Small intestine (tissue), 7 donors: ENCODE measurements at regions not wholly inside any gene's neighbourhood (a gene's known extent, or its start where the extent isn't known, plus 50 kb on each side); places are given as distances from the start of the nearest gene placed in this dataset.
A peak's percentile ranks its signal among the peaks of the same experiment; 100 is the strongest.

ENCODE experiments used
- DNase-seq, 2 donors: peaks; one replicate each; pipeline versions ENCODE4 v3.0.0 to v3.0.0-alpha.2; 2013
- FAIRE-seq: peaks from 2 replicates; lab custom pipeline; 2012; peaks lifted over from hg19 to GRCh38; lab: Jason Lieb, UNC
- H3K27ac ChIP-seq, 3 donors: one replicate each; pipeline ENCODE4 v1.5.1; 2013; ENCODE audit warnings: low read length in 2 of 3, mild to moderate bottlenecking in 2 of 3, control low read depth in 1 of 3, inconsistent platforms in 1 of 3, low read depth in 1 of 3, moderate library complexity in 1 of 3
- H3K27me3 ChIP-seq, 3 donors: one replicate each; pipeline ENCODE4 v1.6.1; 2013; ENCODE audit warnings: low read length in 3 of 3, inconsistent platforms in 1 of 3; ENCODE audit not compliant: control insufficient read depth in 3 of 3, insufficient read depth in 3 of 3
- H3K36me3 ChIP-seq, 3 donors: one replicate each; pipeline ENCODE4 v1.6.1; 2013; ENCODE audit warnings: low read length in 3 of 3, inconsistent platforms in 1 of 3, low read depth in 1 of 3, mild to moderate bottlenecking in 1 of 3, moderate library complexity in 1 of 3; ENCODE audit not compliant: control insufficient read depth in 3 of 3, insufficient read depth in 2 of 3
- H3K4me1 ChIP-seq, 3 donors: one replicate each; pipeline ENCODE4 v1.6.1; 2013; ENCODE audit warnings: low read length in 2 of 3, inconsistent platforms in 1 of 3, low read depth in 1 of 3, mild to moderate bottlenecking in 1 of 3, moderate library complexity in 1 of 3; ENCODE audit not compliant: control insufficient read depth in 3 of 3, insufficient read depth in 2 of 3
- H3K4me3 ChIP-seq, 3 donors: one replicate each; pipeline ENCODE4 v1.5.1; 2013; ENCODE audit warnings: low read length in 3 of 3, control low read depth in 1 of 3, inconsistent platforms in 1 of 3, low read depth in 1 of 3, mild to moderate bottlenecking in 1 of 3, moderate library complexity in 1 of 3
- H3K9me3 ChIP-seq, 2 donors: one replicate each; pipeline ENCODE4 v1.6.1; 2013; ENCODE audit warnings: low read depth in 1 of 2, low read length in 1 of 2; ENCODE audit not compliant: control insufficient read depth in 2 of 2, insufficient read depth in 1 of 2
- WGBS, 3 donors: extraction: QIAGEN DNeasy Blood & Tissue Kit; methylation state at CpG; one replicate each; pipeline ENCODE4 v1.1.7; 2013; 5-methylcytosine and 5-hydroxymethylcytosine counted together
- donor health status: healthy with polysubstance abuse.
- donor health status: control.
- donor health status: control.
- donor health status: Bipolar disorder and iron deficiency.
- donor health status: healthy.

GRCh38 chr1:69220672-69221071, 347.1 kb upstream of the LRRC7 start:
- 77 to 96% (median 90%) methylated on average over 1 of the region's 1 CpG for WGBS, 3 donors
- Histone ChIP-seq H3K27ac (no peak overlapping the region), H3K9me3 (no peaks in the 10 kb centered on the region), H3K4me3 (no peak overlapping the region), H3K27me3 (no peaks in the 10 kb centered on the region), H3K36me3 (no peaks in the 10 kb centered on the region), H3K4me1 (no peaks in the 10 kb centered on the region)
- FAIRE-seq (peak; percentile 99), DNase-seq (no peak)

GRCh38 chr1:69221524-69221923, 346.2 kb upstream of the LRRC7 start:
- DNase-seq (no peak), FAIRE-seq (no peak)
- no peak overlapping the region for H3K27ac ChIP-seq
- no peak overlapping the region for H3K4me3 ChIP-seq
- WGBS, 3 donors, result 38 to 72% (median 50%) methylated on average over 1 of the region's 1 CpG
- H3K9me3 ChIP-seq, result no peaks in the 10 kb centered on the region
- H3K36me3 ChIP-seq, result no peaks in the 10 kb centered on the region
- H3K27me3 ChIP-seq, result no peaks in the 10 kb centered on the region
- no peaks in the 10 kb centered on the region for H3K4me1 ChIP-seq

GRCh38 chr1:69223156-69223555, 344.6 kb upstream of the LRRC7 start:
- Histone ChIP-seq H3K36me3 (no peaks in the 10 kb centered on the region), H3K27me3 (no peaks in the 10 kb centered on the region), H3K4me1 (no peaks in the 10 kb centered on the region), H3K9me3 (no peaks in the 10 kb centered on the region), H3K27ac (no peak overlapping the region), H3K4me3 (no peak overlapping the region)
- DNase-seq, result no peak
- 8 to 49% (median 19%) methylated on average over 1 of the region's 1 CpG for WGBS, 3 donors
- no peak for FAIRE-seq

GRCh38 chr1:69228501-69228900, 339.2 kb upstream of the LRRC7 start:
- FAIRE-seq (no peak), DNase-seq (no peak)
- H3K27ac ChIP-seq, result no peak overlapping the region
- 0 to 2% (median 0%) methylated on average over 1 of the region's 1 CpG for WGBS, 3 donors
- H3K9me3 ChIP-seq, result no peaks in the 10 kb centered on the region
- H3K4me1 ChIP-seq, result no peaks in the 10 kb centered on the region
- H3K27me3 ChIP-seq, result no peaks in the 10 kb centered on the region
- H3K4me3 ChIP-seq, result no peak overlapping the region
- no peaks in the 10 kb centered on the region for H3K36me3 ChIP-seq

GRCh38 chr1:69230208-69230607, 337.5 kb upstream of the LRRC7 start:
- Histone ChIP-seq H3K4me3 (no peak overlapping the region), H3K27ac (no peak overlapping the region), H3K27me3 (no peaks in the 10 kb centered on the region), H3K9me3 (no peaks in the 10 kb centered on the region), H3K36me3 (no peaks in the 10 kb centered on the region), H3K4me1 (no peaks in the 10 kb centered on the region)
- DNase-seq, result no peak
- no peak for FAIRE-seq

- H3K36me3 ChIP-seq, result no peaks in the 10 kb centered on the region
- FAIRE-seq (no peak), DNase-seq (no peak)
- no peaks in the 10 kb centered on the region for H3K27me3 ChIP-seq
- no peaks in the 10 kb centered on the region for H3K4me1 ChIP-seq
- no peaks in the 10 kb centered on the region for H3K9me3 ChIP-seq
- no peak overlapping the region for H3K4me3 ChIP-seq
- H3K27ac ChIP-seq, result no peak overlapping the region
Measured at GRCh38 chr1:69233463-69233862, 334.3 kb upstream of the LRRC7 start.

GRCh38 chr1:69244211-69244610, 323.5 kb upstream of the LRRC7 start:
- H3K4me1 ChIP-seq, result no peaks in the 10 kb centered on the region
- FAIRE-seq (no peak), DNase-seq (no peak)
- H3K27me3 ChIP-seq, result no peaks in the 10 kb centered on the region
- H3K27ac ChIP-seq, result no peak overlapping the region
- H3K36me3 ChIP-seq, result no peaks in the 10 kb centered on the region
- H3K9me3 ChIP-seq, result no peaks in the 10 kb centered on the region
- no peak overlapping the region for H3K4me3 ChIP-seq
- 81 to 86% (median 84%) methylated on average over 1 of the region's 1 CpG for WGBS, 3 donors

- no peak for FAIRE-seq
Measured at GRCh38 chr1:69246109-69246508, 321.6 kb upstream of the LRRC7 start.

GRCh38 chr1:69246710-69247109, 321.0 kb upstream of the LRRC7 start:
- no peak for FAIRE-seq
- 72 to 96% (median 78%) methylated on average over 2 of the region's 2 CpGs for WGBS, 3 donors
- Histone ChIP-seq H3K36me3 (no peaks in the 10 kb centered on the region), H3K4me1 (no peaks in the 10 kb centered on the region), H3K9me3 (no peaks in the 10 kb centered on the region), H3K27me3 (no peaks in the 10 kb centered on the region), H3K4me3 (no peak overlapping the region), H3K27ac (no peak overlapping the region)
- no peak for DNase-seq

More at GRCh38 chr1:69246109-69246508, 321.6 kb upstream of the LRRC7 start:
- no peaks in the 10 kb centered on the region for H3K27me3 ChIP-seq
- H3K36me3 ChIP-seq, result no peaks in the 10 kb centered on the region
- DNase-seq, result no peak
- WGBS, 3 donors, result 66 to 73% (median 68%) methylated on average over 1 of the region's 1 CpG
- no peak overlapping the region for H3K27ac ChIP-seq
- no peak overlapping the region for H3K4me3 ChIP-seq
- no peaks in the 10 kb centered on the region for H3K9me3 ChIP-seq
- no peaks in the 10 kb centered on the region for H3K4me1 ChIP-seq
